ENCODE measurements at regions not wholly inside any gene's neighbourhood (a gene's known extent, or its start where the extent isn't known, plus 50 kb on each side); places are given as distances from the start of the nearest gene placed in this dataset.
"Not testable (repeated sequence)": the region's sequence is repeated elsewhere in the genome, so short reads cannot be mapped to it uniquely, and the experiment has no call there.

DNA sequence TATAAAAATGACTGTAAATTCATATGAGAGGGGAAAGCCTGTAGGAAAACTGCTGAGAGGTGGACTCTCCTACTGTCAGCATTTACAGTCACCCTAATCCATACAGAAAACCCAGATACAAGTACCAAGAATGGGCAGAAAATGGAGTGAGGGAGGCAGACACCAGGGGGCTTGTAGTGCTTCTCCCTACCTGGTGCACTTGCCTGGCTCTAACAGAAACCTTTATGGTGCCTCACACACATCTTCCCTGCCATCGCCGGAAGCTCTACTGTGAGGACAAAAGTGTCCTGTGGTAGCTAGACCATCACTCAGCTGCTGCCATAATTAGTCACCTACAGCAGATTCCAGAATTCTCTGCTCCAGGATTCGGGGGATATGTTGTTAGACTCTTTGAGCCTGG, 441.3 kb downstream of the TFAP2B start:
- FAIRE-seq = no peak

DNA sequence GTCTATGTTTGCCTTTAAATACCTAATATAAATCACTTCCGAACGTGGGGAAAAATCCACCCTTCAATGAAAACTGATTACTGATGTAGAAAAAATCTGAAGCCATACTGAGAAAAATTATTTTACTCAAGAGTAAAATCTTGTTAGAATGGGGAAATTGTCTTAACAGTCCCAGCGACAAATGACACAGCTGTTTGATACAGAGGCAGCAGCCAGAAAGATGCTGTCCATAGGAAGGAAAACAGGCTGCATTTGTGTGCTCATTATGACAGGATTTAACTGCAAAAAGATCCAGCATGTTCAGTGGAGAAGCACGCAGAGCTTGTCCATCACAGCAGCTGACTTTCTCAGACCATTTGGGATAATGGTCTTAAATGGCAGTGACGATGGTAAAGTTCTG, 443.0 kb downstream of the TFAP2B start:
- FAIRE-seq = no peak

DNA sequence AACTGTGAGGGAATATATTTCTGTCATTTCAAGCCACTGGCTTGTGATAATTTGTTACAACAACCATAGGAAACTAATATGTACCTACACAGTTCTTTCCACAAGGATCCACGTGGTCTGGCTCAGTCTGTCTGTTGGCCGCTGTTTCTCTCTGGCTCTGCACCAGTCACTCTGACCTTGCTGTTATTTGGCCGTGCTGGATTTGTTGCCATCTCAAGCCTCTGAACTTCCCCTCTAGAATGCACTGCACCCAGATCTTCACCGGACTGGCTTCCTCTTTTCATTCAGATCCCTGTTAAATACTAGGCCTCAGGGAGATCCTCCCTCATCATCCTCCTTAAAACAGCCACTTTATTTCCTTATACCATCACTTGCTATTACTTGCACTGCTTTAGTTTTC, 446.8 kb downstream of the TFAP2B start:
- FAIRE-seq = no peak

DNA sequence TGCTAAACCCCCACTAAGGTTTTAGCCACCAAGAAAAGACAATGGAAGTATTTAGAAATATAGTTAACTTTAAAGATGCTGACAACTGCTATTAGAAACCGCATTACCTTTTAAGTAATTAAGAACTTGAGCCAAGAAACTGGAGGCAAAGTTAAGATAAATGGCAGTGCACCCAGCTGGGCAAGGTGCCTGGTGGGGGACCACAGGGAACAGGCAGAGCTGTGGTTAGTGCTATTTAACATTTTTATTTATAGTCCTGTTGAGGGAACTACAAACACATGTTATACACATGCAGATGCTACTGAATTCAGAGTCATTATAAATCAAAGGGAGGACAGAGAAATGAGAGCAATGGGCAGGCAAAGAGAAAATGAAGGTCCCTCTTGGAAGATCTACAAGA, 447.9 kb downstream of the TFAP2B start:
- no peak for FAIRE-seq

DNA sequence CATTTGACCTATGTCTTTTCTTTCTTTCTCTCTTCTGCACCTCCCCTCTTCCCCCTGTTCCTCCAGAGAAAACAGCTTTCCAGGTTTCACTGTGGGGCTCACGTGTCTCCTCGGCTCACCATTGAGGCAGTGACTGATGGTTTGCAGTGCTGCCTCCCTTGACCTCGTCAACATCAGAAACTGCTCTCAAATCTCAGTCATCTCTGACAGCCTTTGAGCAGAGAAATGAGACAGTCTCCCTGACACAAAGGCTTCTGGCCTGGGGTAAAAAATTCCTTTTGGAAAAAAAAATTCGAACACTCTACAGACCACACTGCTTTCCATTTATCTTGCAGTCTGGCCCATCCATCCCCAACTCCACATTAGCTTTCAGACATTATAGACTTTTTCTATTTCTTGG, 450.0 kb downstream of the TFAP2B start:
- no peak for FAIRE-seq

DNA sequence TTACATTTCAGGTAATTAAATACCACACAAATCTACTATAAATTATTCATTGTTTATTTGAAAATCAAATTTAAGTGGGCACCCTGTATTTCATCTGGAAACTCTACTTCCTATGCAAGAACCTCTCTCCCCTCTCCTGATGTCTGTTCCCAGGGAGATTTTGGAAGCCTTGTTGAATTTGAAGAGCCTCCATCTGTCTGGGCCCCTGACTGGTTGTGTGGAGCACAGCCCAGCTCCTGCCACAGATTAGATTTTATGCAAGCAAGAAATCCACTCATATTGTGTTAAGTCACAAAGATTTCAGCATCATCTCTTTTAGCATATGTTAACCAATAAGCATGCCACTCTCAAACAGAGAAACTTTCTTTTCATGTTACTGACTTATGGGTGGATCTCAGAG, 451.2 kb downstream of the TFAP2B start:
- no peak for FAIRE-seq

DNA sequence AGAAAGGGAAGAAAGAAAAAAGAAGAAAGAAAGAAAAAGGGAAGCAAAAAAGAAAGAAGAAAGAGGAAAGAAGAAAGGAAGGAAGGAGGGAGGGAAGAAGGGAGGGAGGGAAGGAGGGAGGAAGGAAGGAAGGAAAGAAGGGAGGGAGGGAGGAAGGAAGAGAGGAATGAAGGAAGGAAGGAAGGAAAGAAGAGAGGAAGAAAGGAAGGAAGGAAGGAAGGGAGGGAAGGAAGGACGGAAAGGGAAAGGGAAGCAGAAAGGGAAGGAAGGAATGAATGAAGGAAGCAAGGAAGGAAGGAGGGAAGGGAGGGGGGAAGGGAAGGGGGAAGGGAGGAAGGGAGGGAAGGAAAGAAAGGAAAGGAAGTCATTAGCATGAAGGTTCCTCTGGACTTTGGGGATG, 452.9 kb downstream of the TFAP2B start:
- no peak for FAIRE-seq

DNA sequence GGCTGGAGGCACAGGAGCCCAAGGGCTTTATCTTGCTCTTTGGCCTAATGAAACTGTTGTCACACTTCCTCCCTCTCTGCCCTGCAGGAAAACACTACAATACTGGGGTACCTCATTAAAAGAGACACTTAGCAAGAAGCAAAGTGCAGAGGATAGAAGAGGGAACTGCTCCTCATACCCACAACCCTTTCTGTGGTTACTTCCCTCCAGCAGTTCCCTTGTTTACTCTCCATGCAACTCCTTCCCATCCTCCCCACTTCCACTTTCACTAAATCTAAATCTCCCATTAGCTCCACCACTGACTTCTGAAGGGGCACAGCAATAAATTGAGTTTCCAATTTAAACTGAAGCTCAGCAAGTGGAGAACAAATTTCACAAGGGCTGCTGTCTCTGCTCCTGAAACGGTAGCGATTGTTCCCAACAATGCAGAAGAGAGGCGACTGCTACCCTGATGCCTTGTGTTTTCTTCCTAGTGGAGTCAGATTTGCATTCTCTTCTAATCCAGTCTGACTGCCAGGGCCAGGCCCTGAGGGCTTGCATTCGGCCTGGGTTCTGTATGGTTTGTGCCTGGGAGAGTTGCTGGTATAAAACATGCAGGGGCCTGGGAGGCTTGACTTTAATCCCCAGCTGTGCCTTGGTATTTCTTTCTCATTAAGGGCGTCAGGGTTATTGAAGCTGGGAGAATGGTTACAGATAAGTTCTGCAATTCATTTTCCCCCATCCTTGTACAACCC, 454.7 kb downstream of the TFAP2B start:
- FAIRE-seq = no peak

DNA sequence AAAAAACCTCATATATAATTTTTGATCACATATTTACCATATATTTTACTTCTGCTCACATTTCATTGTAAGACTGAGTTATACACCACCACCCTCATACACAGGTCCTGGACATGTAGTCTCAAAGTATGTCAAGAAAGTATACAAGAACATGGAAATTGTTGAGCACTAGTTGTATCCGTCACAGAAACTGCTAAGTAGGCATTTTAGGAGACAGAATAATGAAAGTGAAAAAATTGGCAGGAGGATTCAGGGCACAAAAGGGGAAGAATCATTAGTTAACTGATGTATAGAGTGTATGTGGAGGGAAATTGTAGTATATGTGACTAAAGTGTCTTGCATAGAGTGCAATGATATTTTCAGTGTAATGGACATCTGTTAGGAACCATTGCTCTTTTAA, 458.8 kb downstream of the TFAP2B start:
- FAIRE-seq = no peak

DNA sequence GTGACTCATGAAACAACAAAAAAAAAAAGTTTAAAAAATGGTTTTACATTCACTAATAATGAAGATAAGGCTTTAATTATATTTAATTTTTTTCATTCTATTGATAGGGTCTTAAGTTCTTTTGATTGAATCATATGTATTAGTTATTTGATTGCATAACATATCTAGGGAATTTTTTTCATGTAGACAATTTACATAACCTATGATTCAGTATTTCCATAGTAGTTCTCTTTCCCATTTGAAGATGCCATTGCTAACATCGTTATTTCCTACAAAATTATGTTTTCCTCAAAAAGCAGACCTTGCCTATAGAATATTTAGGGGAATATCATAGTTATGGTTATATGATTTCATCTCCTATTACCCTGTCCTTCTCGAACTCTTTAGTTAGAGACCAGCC, 463.4 kb downstream of the TFAP2B start:
- no peak for FAIRE-seq

DNA sequence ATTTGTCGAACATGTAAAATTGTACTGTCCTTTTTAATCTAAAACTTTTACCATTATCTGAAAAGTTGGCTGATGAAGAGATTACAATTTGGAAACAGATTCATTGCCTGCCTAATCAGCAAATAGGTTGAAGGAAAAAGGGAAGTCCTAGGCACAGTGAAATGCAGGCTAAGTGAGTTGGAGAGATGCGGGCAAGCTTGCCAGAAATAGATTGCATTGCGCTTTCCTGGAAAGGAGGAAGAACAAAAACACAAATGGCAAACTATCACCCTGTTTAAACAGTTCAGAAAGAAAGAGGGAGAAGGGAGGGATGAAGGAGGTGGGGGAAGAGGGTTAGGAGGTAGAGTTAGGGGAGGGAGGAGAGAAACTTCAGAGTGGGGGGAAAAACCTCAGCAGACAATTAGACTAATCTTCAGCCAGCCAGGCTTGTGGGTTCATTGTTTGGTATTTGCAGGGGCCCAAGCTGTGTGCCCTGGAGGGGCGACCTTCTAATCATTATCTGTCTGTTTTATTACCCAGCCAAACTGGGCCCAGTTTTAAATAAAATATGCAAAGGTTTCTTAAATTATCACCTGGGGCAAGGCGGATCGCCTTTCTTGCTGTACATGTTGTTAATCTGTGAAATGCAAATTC, 465.2 kb downstream of the TFAP2B start:
- FAIRE-seq = no peak

DNA sequence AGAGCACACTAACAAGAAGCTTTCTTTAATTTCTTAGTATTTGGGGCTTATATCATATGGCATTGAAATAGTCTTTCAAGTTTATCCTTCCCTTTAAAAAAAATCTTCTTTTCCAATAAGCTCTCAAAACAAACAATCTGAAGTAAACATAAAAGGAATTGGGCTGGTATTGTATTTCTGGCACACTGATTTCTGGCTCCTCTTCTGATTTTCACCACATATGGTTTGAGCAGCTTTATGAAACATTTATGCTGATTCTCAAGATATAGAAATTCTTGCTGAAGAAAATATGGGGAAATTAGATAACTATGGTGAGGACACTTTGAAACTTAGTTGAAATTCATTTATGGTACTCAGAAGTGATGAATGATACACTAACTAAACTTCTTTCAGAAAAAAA, 467.2 kb downstream of the TFAP2B start:
- no peak for FAIRE-seq

DNA sequence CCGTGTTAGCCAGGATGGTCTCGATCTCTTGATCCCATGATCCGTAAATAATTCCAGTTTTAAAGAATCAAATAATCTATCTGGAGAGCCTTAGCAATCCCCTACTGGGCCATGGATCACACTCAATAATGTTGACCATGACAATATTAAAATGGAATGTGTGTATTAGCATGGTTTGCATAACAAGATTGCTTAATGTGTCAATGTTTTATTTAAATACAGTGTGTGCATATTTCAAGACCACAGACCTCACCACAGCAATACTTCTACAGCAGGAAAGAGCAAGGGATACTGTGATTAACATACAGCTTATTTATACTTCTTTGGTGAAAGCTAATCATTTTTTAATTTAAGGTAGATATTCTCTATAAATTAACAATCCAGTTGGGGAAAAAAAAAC, 470.4 kb downstream of the TFAP2B start:
- no peak for FAIRE-seq

DNA sequence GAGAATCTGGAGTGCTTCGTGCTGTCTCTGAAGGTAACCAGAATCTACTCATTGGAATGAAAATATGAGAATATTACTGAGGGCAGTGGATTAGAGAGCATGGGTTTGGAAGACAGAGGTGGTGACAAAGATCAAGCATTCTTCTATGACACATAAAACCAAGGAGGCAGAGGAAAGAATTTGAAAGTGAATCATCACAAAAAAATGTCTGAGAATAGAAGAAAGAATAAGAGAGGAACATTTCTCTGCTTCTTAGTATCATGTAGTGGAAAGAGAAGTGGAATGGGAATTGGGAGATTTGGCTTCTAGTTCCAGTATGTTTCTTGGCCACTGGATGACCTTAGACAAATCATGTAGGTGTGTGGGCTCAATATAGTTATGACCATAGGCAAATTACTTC, 474.0 kb downstream of the TFAP2B start:
- FAIRE-seq = no peak

DNA sequence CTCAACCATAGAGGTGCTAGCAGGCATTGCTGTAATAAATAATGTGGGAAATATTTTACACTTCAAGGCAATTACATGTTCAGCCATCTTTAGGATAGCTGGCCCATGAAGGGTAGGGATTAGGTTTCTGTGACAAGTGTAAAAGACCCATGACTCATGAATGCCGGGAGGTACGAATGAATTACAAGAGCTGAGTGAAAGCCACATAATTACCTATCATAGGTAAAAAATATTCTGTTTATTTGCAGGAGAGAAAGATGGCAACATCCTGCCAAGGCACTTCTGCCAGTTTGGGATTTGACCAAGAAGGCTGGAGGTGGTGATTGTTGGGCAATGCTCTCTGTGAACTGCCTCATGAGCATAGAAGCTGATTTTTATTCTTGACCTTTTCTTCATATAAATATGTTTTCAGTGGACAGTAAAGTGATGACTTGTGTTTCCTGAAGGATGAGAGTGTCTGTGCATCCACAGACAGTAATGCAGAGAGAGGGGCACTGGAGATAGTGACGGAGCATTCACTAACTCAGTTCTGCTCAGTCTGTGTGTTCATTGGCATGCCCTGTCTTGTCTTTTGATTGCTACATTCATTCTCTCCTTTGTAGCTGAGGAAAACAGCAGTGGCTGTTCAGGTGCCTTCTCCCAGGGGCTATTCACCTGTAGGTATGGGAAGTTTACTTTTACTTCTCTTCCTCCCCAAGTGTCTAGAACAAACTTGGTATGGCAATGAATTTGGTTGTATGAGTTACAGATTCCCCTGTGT, 481.1 kb downstream of the TFAP2B start:
- no peak for FAIRE-seq

DNA sequence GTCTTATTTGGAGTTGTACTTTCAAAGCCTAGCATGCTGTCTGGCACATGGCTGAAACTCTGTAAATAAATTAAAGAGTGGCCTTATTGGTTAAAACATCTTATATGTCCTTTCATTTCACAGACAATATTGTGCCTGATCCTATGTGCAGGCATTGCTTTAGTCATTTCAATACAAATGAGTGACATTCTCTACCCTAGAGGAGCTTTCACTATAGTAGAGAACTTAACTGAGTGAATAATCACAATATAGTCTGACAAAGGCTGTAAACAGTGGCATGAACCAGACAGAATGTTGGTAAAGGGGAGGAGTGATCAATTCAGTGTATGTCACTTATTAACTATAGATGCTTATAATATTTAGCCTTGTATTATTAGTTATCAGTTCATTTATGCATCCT, 481.8 kb downstream of the TFAP2B start:
- FAIRE-seq = no peak

DNA sequence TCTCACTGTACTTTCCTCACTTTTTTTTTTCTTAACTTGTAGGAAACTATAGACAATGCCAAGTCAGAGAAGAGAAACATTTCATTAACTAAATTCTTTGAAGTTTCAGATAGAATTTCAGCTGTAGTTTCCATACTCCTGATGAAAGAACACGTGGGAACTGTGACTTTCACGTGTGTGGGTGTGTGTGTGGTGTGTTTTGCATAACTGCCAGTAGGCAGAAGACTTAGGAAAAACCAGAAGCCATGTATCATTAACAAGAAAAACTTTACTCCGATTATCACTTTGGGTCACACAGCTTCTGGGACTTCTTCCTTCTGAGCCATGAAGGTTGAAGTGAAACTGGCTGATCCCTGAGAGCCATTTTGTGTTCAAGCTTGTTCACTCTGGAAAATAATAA, 483.3 kb downstream of the TFAP2B start:
- no peak for FAIRE-seq

DNA sequence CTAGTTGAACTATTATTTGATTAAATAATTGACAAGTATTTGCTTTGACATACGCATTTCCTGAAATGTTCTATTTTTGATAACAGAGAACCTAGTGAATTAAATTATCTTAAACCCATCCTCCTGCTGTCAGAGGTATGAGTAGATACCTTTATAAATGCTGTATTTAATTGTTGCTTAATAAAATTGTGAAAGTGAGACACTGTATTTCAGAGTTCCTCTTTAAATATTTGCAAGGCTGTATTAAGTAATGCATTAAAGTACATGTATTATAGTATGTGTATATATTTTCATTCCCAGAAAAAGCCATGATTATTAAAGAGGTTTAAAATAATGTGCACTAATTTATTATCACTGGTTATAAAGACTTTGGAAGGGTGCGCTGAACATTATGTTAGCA, 483.8 kb downstream of the TFAP2B start:
- no peak for FAIRE-seq

DNA sequence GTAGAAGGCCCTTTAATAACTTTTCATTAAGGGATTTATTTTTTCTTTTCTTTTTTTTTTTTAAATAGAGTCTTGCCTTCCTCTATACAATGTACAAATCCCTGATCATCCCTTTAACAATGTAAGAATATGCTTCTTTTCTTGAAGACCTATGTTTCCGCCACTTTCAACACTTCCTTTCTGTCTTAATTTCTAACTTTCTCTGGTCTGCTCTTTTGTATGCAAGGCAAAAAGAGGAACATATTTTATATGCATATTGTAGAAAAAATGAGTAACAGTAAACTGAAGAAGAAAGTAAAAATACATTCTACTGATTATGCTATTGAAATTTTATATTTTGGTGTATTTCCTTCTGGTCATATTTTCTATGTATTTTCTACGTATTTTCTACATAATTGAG, 484.7 kb downstream of the TFAP2B start:
- no peak for FAIRE-seq

DNA sequence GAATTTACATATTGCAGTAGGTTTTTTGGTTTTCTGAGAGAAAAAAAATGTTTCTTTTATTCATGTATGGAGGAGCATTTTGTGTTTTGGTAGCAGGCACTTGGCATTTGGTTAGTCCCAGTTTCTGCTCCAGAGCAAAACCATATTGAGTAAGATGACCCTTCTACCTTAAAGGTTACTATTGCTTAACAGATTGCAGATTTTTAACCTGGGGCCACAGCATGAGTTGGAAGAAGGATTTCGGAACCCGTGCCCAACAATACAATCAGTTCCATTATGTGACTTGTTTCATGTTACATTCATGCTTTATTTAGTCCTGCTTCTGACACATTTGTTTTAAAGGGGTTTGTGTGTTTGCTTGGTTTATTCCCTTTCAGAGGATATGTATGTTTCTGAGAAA, 496.3 kb downstream of the TFAP2B start:
- no peak for FAIRE-seq

DNA sequence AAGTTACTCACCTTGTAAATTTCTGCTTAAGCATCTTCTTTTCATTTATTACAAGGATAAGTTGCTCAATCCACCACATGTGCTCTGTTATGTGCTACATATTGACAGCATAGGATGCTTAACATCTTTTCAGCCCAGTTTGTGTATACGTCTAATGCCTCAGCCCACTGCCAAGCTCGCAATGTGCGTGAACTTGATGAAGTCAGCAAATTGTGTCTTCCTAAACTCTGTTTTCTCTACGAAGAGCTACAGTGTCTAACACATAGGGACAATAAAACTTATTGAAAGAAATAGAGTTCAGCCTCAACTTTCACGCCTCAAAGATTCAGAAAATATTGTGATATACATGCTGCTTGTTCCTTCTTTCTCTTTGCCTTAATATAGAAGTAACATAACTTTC, 500.0 kb downstream of the TFAP2B start:
- no peak for FAIRE-seq

DNA sequence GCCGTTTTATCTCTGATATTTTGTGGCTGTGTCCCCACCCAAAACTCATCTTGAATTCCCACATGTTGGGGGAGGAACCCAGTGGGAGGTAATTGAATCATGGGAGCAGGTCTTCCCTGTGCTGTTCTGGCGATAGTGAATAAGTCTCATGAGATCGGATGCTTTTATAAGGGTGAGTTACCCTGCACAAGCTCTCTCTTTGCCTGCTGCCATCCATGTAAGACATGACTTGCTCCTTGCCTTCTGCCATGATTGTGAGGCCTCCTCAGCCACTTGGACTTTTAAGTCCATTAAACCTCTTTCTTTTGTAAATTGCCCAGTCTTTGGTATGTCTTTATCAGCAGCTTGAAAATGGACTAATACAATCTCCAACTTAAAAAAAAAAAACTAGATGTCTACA, 502.8 kb downstream of the TFAP2B start:
- not testable (repeated sequence) for FAIRE-seq

DNA sequence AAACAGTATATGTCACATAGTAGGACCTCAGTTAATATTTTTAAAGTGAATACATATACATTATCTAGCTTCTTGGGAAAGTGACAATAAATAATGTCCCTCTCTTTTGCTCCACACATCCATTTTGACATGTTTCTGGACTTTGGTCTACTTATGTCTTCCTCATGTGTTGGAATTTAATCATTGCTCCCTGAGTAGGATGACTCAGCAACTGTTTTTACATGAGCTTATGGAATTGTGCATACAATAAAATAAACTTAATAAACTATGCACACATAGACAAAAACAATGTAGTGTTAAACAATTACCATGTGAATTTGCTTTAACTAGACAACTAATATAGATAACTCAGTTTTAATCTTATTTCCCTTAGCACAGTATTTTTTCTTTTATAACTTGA, 503.8 kb downstream of the TFAP2B start:
- no peak for FAIRE-seq

DNA sequence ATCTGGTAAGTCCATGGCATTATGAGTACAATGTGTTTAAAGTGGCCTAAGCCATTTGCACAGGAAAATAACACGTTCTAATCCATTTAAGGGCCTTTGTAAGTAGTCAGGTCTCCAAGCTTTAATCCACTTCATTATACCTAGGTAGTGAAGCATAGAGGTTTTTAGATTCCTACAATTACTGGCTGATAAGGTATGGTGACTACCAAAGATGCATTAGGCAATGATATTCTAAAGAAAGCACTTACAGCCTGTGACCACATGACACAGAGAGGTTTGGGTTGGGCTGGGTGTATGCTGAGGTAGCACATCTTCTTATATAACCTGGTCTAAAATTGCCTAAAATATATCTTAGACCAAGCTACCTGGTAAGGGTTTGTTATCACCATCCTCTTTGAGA, 504.4 kb downstream of the TFAP2B start:
- no peak for FAIRE-seq

Data from islet of Langerhans (tissue), 1 donor.